ENCODE measurements at regions not wholly inside any gene's neighbourhood (a gene's known extent, or its start where the extent isn't known, plus 50 kb on each side); places are given as distances from the start of the nearest gene placed in this dataset.

GRCh38 chr3:164526250-164526649, 552.0 kb downstream of the SI start:
- Histone ChIP-seq H3K36me3 (no peaks in the 10 kb centered on the region; the same call in 1 of the 2 replicates), H3K4me1 (no peaks in the 10 kb centered on the region), H3K27me3 (no peaks in the 10 kb centered on the region), H4K20me1 (no peaks in the 10 kb centered on the region), H3K4me3 (no peak overlapping the region), H3K9me3 (peaks cover 14% of the 10 kb centered on the region), H3K27ac (no peak overlapping the region), H3K4me2 (no peak overlapping the region), H3K9ac (no peak overlapping the region)
- TF ChIP-seq Cebpa-rat (IDR thresholded peaks at IDR 0.05), result no peak

- H3K4me3 ChIP-seq, result no peak overlapping the region
- H3K4me1 ChIP-seq, result no peaks in the 10 kb centered on the region
- H3K9ac ChIP-seq, result no peak overlapping the region
- H3K27me3 ChIP-seq, result no peaks in the 10 kb centered on the region
- no peaks in the 10 kb centered on the region; the same call in 1 of the 2 replicates for H3K36me3 ChIP-seq
- H4K20me1 ChIP-seq, result no peaks in the 10 kb centered on the region
- peaks cover 17% of the 10 kb centered on the region for H3K9me3 ChIP-seq
- H3K27ac ChIP-seq, result no peak overlapping the region
- no peak overlapping the region for H3K4me2 ChIP-seq
- TF ChIP-seq Cebpa-rat (IDR thresholded peaks at IDR 0.05), result no peak
Observed at GRCh38 chr3:164524201-164524600, 554.1 kb downstream of the SI start.

- Histone ChIP-seq H3K4me2 (no peak overlapping the region), H4K20me1 (no peaks in the 10 kb centered on the region), H3K9me3 (peaks cover 17% of the 10 kb centered on the region), H3K36me3 (no peaks in the 10 kb centered on the region; the same call in 1 of the 2 replicates), H3K27ac (no peak overlapping the region), H3K9ac (no peak overlapping the region), H3K27me3 (no peaks in the 10 kb centered on the region), H3K4me3 (no peak overlapping the region), H3K4me1 (no peaks in the 10 kb centered on the region)
- TF ChIP-seq Cebpa-rat (IDR thresholded peaks at IDR 0.05), result no peak
Observed at GRCh38 chr3:164522073-164522763, 556.1 kb downstream of the SI start.

GRCh38 chr3:164521644-164522043, 556.7 kb downstream of the SI start:
- H3K9ac ChIP-seq, result no peak overlapping the region

GRCh38 chr3:164521139-164521538, 557.2 kb downstream of the SI start:
- H3K4me3 ChIP-seq, result no peak overlapping the region
- no peak for TF ChIP-seq Cebpa-rat (IDR thresholded peaks at IDR 0.05)
- no peak overlapping the region for H3K27ac ChIP-seq
- peaks cover 17% of the 10 kb centered on the region for H3K9me3 ChIP-seq
- H3K4me1 ChIP-seq, result no peaks in the 10 kb centered on the region
- no peak overlapping the region for H3K4me2 ChIP-seq
- no peaks in the 10 kb centered on the region; the same call in 1 of the 2 replicates for H3K36me3 ChIP-seq
- no peak overlapping the region for H3K9ac ChIP-seq
- H3K27me3 ChIP-seq, result no peaks in the 10 kb centered on the region
- H4K20me1 ChIP-seq, result no peaks in the 10 kb centered on the region

More at GRCh38 chr3:164521644-164522043, 556.7 kb downstream of the SI start:
- peaks cover 17% of the 10 kb centered on the region for H3K9me3 ChIP-seq
- no peak overlapping the region for H3K27ac ChIP-seq
- no peak for TF ChIP-seq Cebpa-rat (IDR thresholded peaks at IDR 0.05)
- H3K4me3 ChIP-seq, result no peak overlapping the region
- H3K27me3 ChIP-seq, result no peaks in the 10 kb centered on the region
- H3K4me2 ChIP-seq, result no peak overlapping the region
- H3K4me1 ChIP-seq, result no peaks in the 10 kb centered on the region
- no peaks in the 10 kb centered on the region for H4K20me1 ChIP-seq
- no peaks in the 10 kb centered on the region; the same call in 1 of the 2 replicates for H3K36me3 ChIP-seq

GRCh38 chr3:164515256-164515655, 563.0 kb downstream of the SI start:
- Histone ChIP-seq H3K9ac (no peak overlapping the region), H3K4me1 (no peaks in the 10 kb centered on the region), H3K27ac (no peak overlapping the region), H4K20me1 (no peaks in the 10 kb centered on the region), H3K4me2 (no peak overlapping the region), H3K27me3 (no peaks in the 10 kb centered on the region), H3K9me3 (no peaks in the 10 kb centered on the region), H3K36me3 (no peaks in the 10 kb centered on the region), H3K4me3 (no peak overlapping the region)
- no peak for TF ChIP-seq Cebpa-rat (IDR thresholded peaks at IDR 0.05)

GRCh38 chr3:164514576-164514975, 563.7 kb downstream of the SI start:
- no peaks in the 10 kb centered on the region for H3K36me3 ChIP-seq
- H3K4me3 ChIP-seq, result no peak overlapping the region
- H3K9ac ChIP-seq, result no peak overlapping the region
- H3K4me2 ChIP-seq, result no peak overlapping the region
- TF ChIP-seq Cebpa-rat (IDR thresholded peaks at IDR 0.05), result no peak
- H4K20me1 ChIP-seq, result no peaks in the 10 kb centered on the region
- no peaks in the 10 kb centered on the region for H3K27me3 ChIP-seq
- no peaks in the 10 kb centered on the region for H3K4me1 ChIP-seq
- H3K9me3 ChIP-seq, result no peaks in the 10 kb centered on the region
- no peak overlapping the region for H3K27ac ChIP-seq

- Histone ChIP-seq H3K27ac (no peak overlapping the region), H3K4me1 (no peaks in the 10 kb centered on the region), H3K27me3 (no peaks in the 10 kb centered on the region), H4K20me1 (no peaks in the 10 kb centered on the region), H3K4me2 (no peak overlapping the region), H3K4me3 (no peak overlapping the region), H3K9ac (no peak overlapping the region), H3K9me3 (no peaks in the 10 kb centered on the region), H3K36me3 (no peaks in the 10 kb centered on the region)
- no peak for TF ChIP-seq Cebpa-rat (IDR thresholded peaks at IDR 0.05)
Observed at GRCh38 chr3:164507886-164508285, 570.4 kb downstream of the SI start.

GRCh38 chr3:164498917-164499316, 579.4 kb downstream of the SI start:
- no peak overlapping the region for H3K9ac ChIP-seq

GRCh38 chr3:164488893-164489292, 589.4 kb downstream of the SI start:
- Histone ChIP-seq H3K27ac (no peak overlapping the region), H3K9me3 (no peaks in the 10 kb centered on the region), H3K27me3 (no peaks in the 10 kb centered on the region), H4K20me1 (no peaks in the 10 kb centered on the region), H3K4me2 (no peak overlapping the region), H3K4me1 (no peaks in the 10 kb centered on the region), H3K9ac (no peak overlapping the region), H3K36me3 (no peaks in the 10 kb centered on the region), H3K4me3 (no peak overlapping the region)
- no peak for TF ChIP-seq Cebpa-rat (IDR thresholded peaks at IDR 0.05)

More at GRCh38 chr3:164498917-164499316, 579.4 kb downstream of the SI start:
- Histone ChIP-seq H3K27me3 (no peaks in the 10 kb centered on the region), H4K20me1 (no peaks in the 10 kb centered on the region), H3K4me1 (no peaks in the 10 kb centered on the region), H3K27ac (no peak overlapping the region), H3K9me3 (no peaks in the 10 kb centered on the region), H3K4me2 (no peak overlapping the region), H3K4me3 (no peak overlapping the region), H3K36me3 (no peaks in the 10 kb centered on the region)
- TF ChIP-seq Cebpa-rat (IDR thresholded peaks at IDR 0.05), result no peak

Measured in BLaER1 (cell line).